CD4-positive, CD25-positive, alpha-beta regulatory T cell (primary cell): ENCODE measurements at regions not wholly inside any gene's neighbourhood (a gene's known extent, or its start where the extent isn't known, plus 50 kb on each side); places are given as distances from the start of the nearest gene placed in this dataset.
A peak's percentile ranks its signal among the peaks of the same experiment; 100 is the strongest.
"Not testable (repeated sequence)": the region's sequence is repeated elsewhere in the genome, so short reads cannot be mapped to it uniquely, and the experiment has no call there.

ENCODE experiments used
- ATAC-seq, 2 donors: fragments of 150-1000 bp; cut with Tn5 transposase; one replicate each; pipeline ENCODE4 v1.10.0; 2021; ENCODE audit warnings: low read depth in 2 of 2, moderate number of reproducible peaks in 2 of 2, moderate library complexity in 1 of 2
- DNase-seq, 3 donors: peaks; one replicate each; pipeline versions ENCODE4 v3.0.0 to v3.0.0-alpha.2; 2012 to 2022; ENCODE audit warnings: mixed read lengths in 1 of 3
- H3K27ac ChIP-seq: one replicate; pipeline ENCODE4 v1.7.0; 2013; ENCODE audit warnings: mild to moderate bottlenecking, low read length; ENCODE audit not compliant: insufficient read depth, poor library complexity, severe bottlenecking
- H3K27me3 ChIP-seq: one replicate; pipeline ENCODE4 v1.7.0; 2013; ENCODE audit warnings: low read length; ENCODE audit not compliant: control insufficient read depth, insufficient read depth
- H3K36me3 ChIP-seq: one replicate; pipeline ENCODE4 v1.7.0; 2013; ENCODE audit warnings: mild to moderate bottlenecking, low read length, moderate library complexity; ENCODE audit not compliant: control insufficient read depth, insufficient read depth
- H3K4me1 ChIP-seq: 2 replicates; pipeline ENCODE4 v1.7.0; 2013; ENCODE audit warnings: mild to moderate bottlenecking, low read length; ENCODE audit not compliant: insufficient read depth, control insufficient read depth, poor library complexity, severe bottlenecking
- H3K4me3 ChIP-seq: one replicate; pipeline ENCODE4 v1.7.0; 2013; ENCODE audit warnings: low read depth, mild to moderate bottlenecking, low read length, moderate library complexity
- H3K9me3 ChIP-seq, 2 experiments: 1 replicate in 1 of 2; 2 replicates in 1 of 2; pipeline ENCODE4 v1.7.0; 2013; ENCODE audit warnings: low read length in 2 of 2, mild to moderate bottlenecking in 1 of 2, moderate library complexity in 1 of 2; ENCODE audit not compliant: control insufficient read depth in 2 of 2
- H3K27ac Mint-ChIP-seq, 3 donors: one replicate each; pipeline ENCODE4 v1.8.0; 2020 to 2022; ENCODE audit warnings: mild to moderate bottlenecking in 3 of 3, mixed read lengths in 3 of 3, moderate library complexity in 2 of 3
- H3K27me3 Mint-ChIP-seq: one replicate; pipeline ENCODE4 v1.8.0; 2022; ENCODE audit warnings: mild to moderate bottlenecking, mixed read lengths
- H3K36me3 Mint-ChIP-seq: one replicate; pipeline ENCODE4 v1.8.0; 2020; ENCODE audit warnings: mixed read lengths
- H3K4me1 Mint-ChIP-seq, 4 donors: one replicate each; pipeline ENCODE4 v1.8.0; 2020 to 2022; ENCODE audit warnings: mixed read lengths in 4 of 4, mild to moderate bottlenecking in 1 of 4
- H3K4me3 Mint-ChIP-seq, 4 donors: one replicate each; pipeline ENCODE4 v1.8.0; 2020 to 2022; ENCODE audit warnings: mild to moderate bottlenecking in 4 of 4, mixed read lengths in 4 of 4, moderate library complexity in 3 of 4
- H3K9me3 Mint-ChIP-seq, 7 donors: one replicate each; pipeline ENCODE4 v1.8.0; 2020 to 2022; ENCODE audit warnings: mixed read lengths in 7 of 7, mild to moderate bottlenecking in 3 of 7, moderate library complexity in 2 of 7

GRCh38 chr9:31304576-31304975 is 1079.9 kb upstream of the ACO1 start:
- H3K9me3 ChIP-seq, result no peaks in the 10 kb centered on the region
- H3K36me3 ChIP-seq, result no peaks in the 10 kb centered on the region
- peaks cover 16 to 35% (median 29%) of the 10 kb centered on the region in 4 donors for H3K4me1 Mint-ChIP-seq
- peaks cover 9% of the 10 kb centered on the region for H3K4me1 ChIP-seq
- no peak overlapping the region for H3K27ac ChIP-seq
- no peak overlapping the region for H3K4me3 ChIP-seq
- DNase-seq, result no peak
- H3K9me3 Mint-ChIP-seq, result peaks cover 0 to 7% (median 2%) of the 10 kb centered on the region in 7 donors
- H3K27ac Mint-ChIP-seq, result no peak overlapping the region
- ATAC-seq, result no peak
- H3K27me3 Mint-ChIP-seq, result no peaks in the 10 kb centered on the region
- H3K36me3 Mint-ChIP-seq, result no peaks in the 10 kb centered on the region
- no peak overlapping the region for H3K4me3 Mint-ChIP-seq
- no peaks in the 10 kb centered on the region for H3K27me3 ChIP-seq

- no peak overlapping the region for H3K27ac ChIP-seq
- H3K36me3 Mint-ChIP-seq, result no peaks in the 10 kb centered on the region
- H3K9me3 ChIP-seq, result no peaks in the 10 kb centered on the region
- H3K27me3 Mint-ChIP-seq, result peaks cover 4% of the 10 kb centered on the region
- H3K27me3 ChIP-seq, result no peaks in the 10 kb centered on the region
- H3K4me3 ChIP-seq, result no peak overlapping the region
- ATAC-seq, result no peak
- H3K4me3 Mint-ChIP-seq, result no peak overlapping the region
- H3K4me1 ChIP-seq, result no peaks in the 10 kb centered on the region
- H3K36me3 ChIP-seq, result no peaks in the 10 kb centered on the region
- peak overlapping the region in 1 of 3 donors; percentile 14 for H3K27ac Mint-ChIP-seq
- peaks cover 0 to 9% (median 3%) of the 10 kb centered on the region in 7 donors for H3K9me3 Mint-ChIP-seq
- peaks cover 0 to 11% (median 8%) of the 10 kb centered on the region in 4 donors for H3K4me1 Mint-ChIP-seq
- DNase-seq, result no peak
Observed at GRCh38 chr9:31314241-31314640, 1070.2 kb upstream of the ACO1 start.

DNA sequence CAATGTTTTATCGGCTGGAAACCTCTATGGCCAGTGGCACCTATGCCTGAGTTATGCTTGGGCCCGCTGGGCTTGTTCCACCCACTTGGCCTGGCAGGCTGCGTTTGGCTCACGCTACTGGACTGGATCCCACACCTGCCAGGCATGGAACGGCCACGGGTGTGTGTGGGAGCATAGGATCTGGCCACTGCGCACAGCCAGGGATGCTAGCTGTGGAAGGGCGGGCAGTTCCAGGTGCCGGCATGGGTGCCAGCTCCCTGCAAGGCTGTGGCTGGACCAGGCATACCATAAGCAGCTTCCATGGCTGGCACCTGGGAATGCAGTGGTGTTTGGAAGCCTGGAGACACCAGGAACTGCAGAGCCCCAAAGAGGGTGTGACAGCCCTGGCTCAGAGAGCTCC is 1063.9 kb upstream of the ACO1 start:
- ATAC-seq, result no peak
- Histone ChIP-seq H3K4me1 (peaks cover 23% of the 10 kb centered on the region), H3K27me3 (no peaks in the 10 kb centered on the region), H3K27ac (no peak overlapping the region), H3K4me3 (no peak overlapping the region), H3K36me3 (no peaks in the 10 kb centered on the region), H3K9me3 (no peaks in the 10 kb centered on the region)
- Mint-ChIP-seq H3K4me3 (no peak overlapping the region), H3K27ac (no peak overlapping the region), H3K27me3 (peaks cover 4% of the 10 kb centered on the region), H3K9me3 (no peaks in the 10 kb centered on the region), H3K4me1 (peaks cover 16 to 35% (median 20%) of the 10 kb centered on the region in 4 donors), H3K36me3 (no peaks in the 10 kb centered on the region)
- no peak for DNase-seq

DNA sequence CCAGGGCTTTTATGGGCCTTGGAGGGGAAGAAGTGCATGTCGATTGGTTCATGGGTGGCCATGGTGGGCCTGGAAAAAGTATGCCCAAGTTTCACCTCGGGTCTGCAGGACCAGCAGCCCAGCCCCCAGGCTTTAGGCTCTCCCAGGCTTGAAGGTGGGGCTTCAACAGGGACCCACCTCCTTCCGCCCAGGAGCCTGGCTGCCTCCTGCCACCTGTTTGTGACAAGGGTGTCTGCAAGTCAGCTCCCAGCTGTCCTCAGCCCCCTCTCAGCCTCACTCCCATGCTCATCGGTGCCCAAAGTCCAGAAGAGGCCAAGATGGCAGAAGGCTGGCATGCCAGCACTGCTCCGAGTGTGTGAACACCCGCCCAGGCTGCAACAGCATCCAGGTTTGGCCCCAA is 1063.2 kb upstream of the ACO1 start:
- DNase-seq, result no peak
- peaks cover 5% of the 10 kb centered on the region for H3K27me3 Mint-ChIP-seq
- ATAC-seq, result no peak
- Histone ChIP-seq H3K27ac (no peak overlapping the region), H3K27me3 (no peaks in the 10 kb centered on the region), H3K9me3 (no peaks in the 10 kb centered on the region), H3K4me1 (peaks cover 23% of the 10 kb centered on the region), H3K36me3 (no peaks in the 10 kb centered on the region), H3K4me3 (no peak overlapping the region)
- no peak overlapping the region for H3K4me3 Mint-ChIP-seq
- H3K9me3 Mint-ChIP-seq, result peaks cover 0 to under 1% (median 0%) of the 10 kb centered on the region in 7 donors
- peaks cover 16 to 41% (median 20%) of the 10 kb centered on the region in 4 donors for H3K4me1 Mint-ChIP-seq
- H3K36me3 Mint-ChIP-seq, result no peaks in the 10 kb centered on the region
- H3K27ac Mint-ChIP-seq, result no peak overlapping the region

GRCh38 chr9:31321686-31322085 is 1062.8 kb upstream of the ACO1 start:
- Mint-ChIP-seq H3K4me3 (no peak overlapping the region), H3K27me3 (peaks cover 5% of the 10 kb centered on the region), H3K9me3 (peaks cover 0 to 1% (median 0%) of the 10 kb centered on the region in 7 donors), H3K36me3 (peaks cover 2% of the 10 kb centered on the region), H3K4me1 (peaks cover 16 to 45% (median 22%) of the 10 kb centered on the region in 4 donors), H3K27ac (peak overlapping the region in 1 of 3 donors; percentile 86)
- Histone ChIP-seq H3K27me3 (no peaks in the 10 kb centered on the region), H3K27ac (no peak overlapping the region), H3K4me3 (no peak overlapping the region), H3K9me3 (no peaks in the 10 kb centered on the region), H3K36me3 (no peaks in the 10 kb centered on the region), H3K4me1 (peaks cover 23% of the 10 kb centered on the region)
- DNase-seq (no peak), ATAC-seq (no peak)

- Mint-ChIP-seq H3K27me3 (peaks cover 4% of the 10 kb centered on the region), H3K9me3 (peaks cover 0 to 5% (median 0%) of the 10 kb centered on the region in 7 donors), H3K4me3 (peak overlapping the region; percentile 4 to 42 (median 30)), H3K36me3 (peaks cover 14% of the 10 kb centered on the region), H3K4me1 (peaks cover 16 to 59% (median 23%) of the 10 kb centered on the region in 4 donors), H3K27ac (peak overlapping the region; percentile 55 to 99 (median 86))
- Histone ChIP-seq H3K27ac (peak overlapping the region; percentile 71), H3K4me3 (peak overlapping the region; percentile 73), H3K9me3 (no peaks in the 10 kb centered on the region), H3K27me3 (no peaks in the 10 kb centered on the region), H3K4me1 (peaks cover 23% of the 10 kb centered on the region), H3K36me3 (no peaks in the 10 kb centered on the region)
- ATAC-seq (peak; percentile 73 to 81), DNase-seq (peak in 2 of 3 donors; percentile 22 to 50)
Observed at GRCh38 chr9:31323726-31324444, 1060.6 kb upstream of the ACO1 start.

- Histone ChIP-seq H3K4me1 (peaks cover 23% of the 10 kb centered on the region), H3K36me3 (no peaks in the 10 kb centered on the region), H3K9me3 (no peaks in the 10 kb centered on the region), H3K4me3 (no peak overlapping the region), H3K27me3 (no peaks in the 10 kb centered on the region), H3K27ac (no peak overlapping the region)
- no peak for ATAC-seq
- H3K36me3 Mint-ChIP-seq, result peaks cover 14% of the 10 kb centered on the region
- peaks cover 0 to 5% (median 0%) of the 10 kb centered on the region in 7 donors for H3K9me3 Mint-ChIP-seq
- H3K27me3 Mint-ChIP-seq, result peaks cover 4% of the 10 kb centered on the region
- peaks cover 16 to 59% (median 23%) of the 10 kb centered on the region in 4 donors for H3K4me1 Mint-ChIP-seq
- no peak for DNase-seq
- peak overlapping the region; percentile 85 to 97 (median 88) for H3K27ac Mint-ChIP-seq
- peak overlapping the region in 2 of 4 donors; percentile 11 to 70 for H3K4me3 Mint-ChIP-seq
Observed at GRCh38 chr9:31325778-31326177, 1058.7 kb upstream of the ACO1 start.

DNA sequence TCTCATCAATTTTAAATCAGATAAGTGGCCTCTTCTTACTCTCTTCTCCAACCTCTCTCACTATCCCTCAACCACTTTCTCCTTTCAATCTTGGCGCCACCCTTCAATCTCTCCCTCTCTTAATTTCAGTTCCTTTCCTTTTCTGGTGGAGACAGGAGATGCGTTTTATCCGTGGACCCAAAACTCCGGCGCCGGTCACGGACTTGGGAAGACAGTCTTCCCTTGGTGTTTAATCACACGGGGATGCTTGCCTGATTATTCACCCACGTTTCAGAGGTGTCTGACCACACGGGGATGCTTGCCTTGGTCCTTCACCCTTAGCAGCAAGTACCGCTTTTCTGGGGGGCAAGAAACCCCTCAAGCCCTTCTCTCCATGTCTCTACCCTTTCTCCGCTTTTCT is 1057.6 kb upstream of the ACO1 start:
- not testable (repeated sequence) for H3K9me3 ChIP-seq, H3K27me3 Mint-ChIP-seq, DNase-seq, H3K36me3 ChIP-seq, H3K9me3 Mint-ChIP-seq, H3K27ac ChIP-seq, H3K4me3 ChIP-seq, ATAC-seq, H3K27me3 ChIP-seq
- peaks cover 23% of the 10 kb centered on the region for H3K4me1 ChIP-seq
- H3K4me1 Mint-ChIP-seq, result peaks cover 16 to 55% (median 23%) of the 10 kb centered on the region in 4 donors
- H3K27ac Mint-ChIP-seq, result peak overlapping the region; percentile 85 to 96 (median 88)
- peaks cover 14% of the 10 kb centered on the region for H3K36me3 Mint-ChIP-seq
- peak overlapping the region in 1 of 4 donors; percentile 70 for H3K4me3 Mint-ChIP-seq
